K562 (cell line): ENCODE measurements at regions not wholly inside any gene's neighbourhood (a gene's known extent, or its start where the extent isn't known, plus 50 kb on each side); places are given as distances from the start of the nearest gene placed in this dataset.

Source experiments
- ATAC-seq: fragments of 200-7000 bp; cut with Tn5 transposase; 3 replicates; pipeline ENCODE4 v1.9.1; 2020; ENCODE audit warnings: moderate library complexity
- BruUV-seq: library from RNA; stranded (reverse); fragments of 400-500 nt; replicated peaks from 2 replicates; lab custom pipeline; 2021; lab: Mats Ljungman, UMichigan
- CTCF ChIA-PET: fragments of 300-600 bp; formaldehyde crosslinking; extraction: SDS; loops from one replicate; lab custom pipeline; 2021; ENCODE audit warnings: low intra/inter-chr PET ratio; lab: Yijun Ruan, JAX
- POLR2A ChIA-PET: fragments of 300-600, 350-650 bp; sonication (Branson Sonifier 250); formaldehyde crosslinking; extraction: SDS; loops from one replicate; lab custom pipeline; 2021; ENCODE audit warnings: antibody characterized with exemption, inconsistent platforms; lab: Yijun Ruan, JAX
- DNase-seq, 4 experiments: peaks; one replicate each; pipeline versions ENCODE4 v3.0.0 to v3.0.0-alpha.2; 2011 to 2018; ENCODE audit warnings: low spot score in 3 of 4, mixed read lengths in 3 of 4; ENCODE audit errors: extremely low read depth in 1 of 4
- FAIRE-seq: peaks from 2 replicates; lab custom pipeline; 2011; peaks lifted over from hg19 to GRCh38; lab: Jason Lieb, UNC
- H2AFZ ChIP-seq: 2 replicates; pipeline ENCODE4 v1.6.0; 2011; ENCODE audit warnings: low read depth, low read length, control low read depth, inconsistent platforms
- H3K27ac ChIP-seq: fragments of 200-600 bp; 3 replicates; pipeline ENCODE4 v1.8.0; 2011; ENCODE audit warnings: low read depth, mild to moderate bottlenecking, control low read depth, inconsistent platforms, low read length, moderate library complexity, mixed read lengths; ENCODE audit errors: extremely low read depth
- H3K27me3 ChIP-seq, 2 experiments: fragments of 300-600 bp in 1 of 2; 2 replicates in 1 of 2; 3 replicates in 1 of 2; pipeline versions ENCODE4 v1.6.0 to v1.8.0; 2011; ENCODE audit warnings: inconsistent platforms in 2 of 2, low read length in 2 of 2, mild to moderate bottlenecking in 1 of 2, mixed read lengths in 1 of 2, moderate library complexity in 1 of 2; ENCODE audit not compliant: control insufficient read depth in 2 of 2, insufficient read depth in 2 of 2
- H3K36me3 ChIP-seq: fragments of 300-600 bp; 3 replicates; pipeline ENCODE4 v1.8.0; 2011; ENCODE audit warnings: mild to moderate bottlenecking, low read length, inconsistent platforms; ENCODE audit not compliant: control insufficient read depth, insufficient read depth
- H3K4me1 ChIP-seq, 2 experiments: fragments of 200-600 bp in 1 of 2; replicated peaks in 1 of 2; 2 replicates in 1 of 2; 3 replicates in 1 of 2; pipeline versions ENCODE4 v1.5.1 to v1.8.0; 2011; ENCODE audit warnings: inconsistent platforms in 2 of 2, low read length in 2 of 2, mild to moderate bottlenecking in 1 of 2, mixed read lengths in 1 of 2, moderate library complexity in 1 of 2; ENCODE audit not compliant: control insufficient read depth in 2 of 2, insufficient read depth in 2 of 2
- H3K4me2 ChIP-seq: 2 replicates; pipeline ENCODE4 v1.6.1; 2011; ENCODE audit warnings: low read length, control low read depth, inconsistent platforms, mixed read lengths; ENCODE audit not compliant: insufficient read depth
- H3K4me3 ChIP-seq: fragments of 200-600 bp; sonication (generic), shearing (Covaris generic); 2 replicates; pipeline ENCODE4 v1.5.1; 2016; ENCODE audit warnings: control low read depth, inconsistent platforms
- H3K79me2 ChIP-seq: fragments of 200-600 bp; 3 replicates; pipeline ENCODE4 v1.8.0; 2011; ENCODE audit warnings: low read length, inconsistent platforms; ENCODE audit not compliant: control insufficient read depth, insufficient read depth
- H3K9ac ChIP-seq, 2 experiments: 2 replicates each; pipeline versions ENCODE4 v1.6.0 to v1.6.1; 2011; ENCODE audit warnings: low read depth in 2 of 2, low read length in 2 of 2, control low read depth in 1 of 2, inconsistent platforms in 1 of 2, mild to moderate bottlenecking in 1 of 2, mixed read lengths in 1 of 2; ENCODE audit not compliant: insufficient read depth in 1 of 2
- H3K9me1 ChIP-seq: one replicate; pipeline ENCODE4 v1.6.0; 2011; ENCODE audit warnings: inconsistent platforms, mild to moderate bottlenecking, low read length, moderate library complexity; ENCODE audit not compliant: control insufficient read depth, insufficient read depth
- H3K9me3 ChIP-seq: replicated peaks from 2 replicates; pipeline ENCODE4 v1.5.1; 2011; ENCODE audit warnings: low read depth, low read length, inconsistent platforms; ENCODE audit not compliant: control insufficient read depth, insufficient read depth
- H4K20me1 ChIP-seq: replicated peaks from 2 replicates; pipeline ENCODE4 v1.6.1; 2011; ENCODE audit warnings: low read length, inconsistent platforms, mixed read lengths; ENCODE audit not compliant: control insufficient read depth, insufficient read depth
- PML ChIP-seq: IDR thresholded peaks from 2 replicates; pipeline ENCODE4 v1.6.1; 2012; ENCODE audit warnings: low read length, inconsistent platforms
- RAD51 ChIP-seq: fragments of 450-650 bp; IDR thresholded peaks from 2 replicates; pipeline ENCODE4 v1.7.1; 2016; ENCODE audit warnings: low read depth, mild to moderate bottlenecking, borderline replicate concordance
- TFE3 ChIP-seq: fragments of 450-650 bp; formaldehyde crosslinking; IDR thresholded peaks from 2 replicates; pipeline ENCODE4 v1.4.0; 2020; ENCODE audit warnings: mild to moderate bottlenecking, mixed read lengths
- TOE1 ChIP-seq, 2 experiments: fragments of 450-650 bp in 1 of 2; sonication (generic) in 1 of 2; formaldehyde crosslinking in 1 of 2; IDR thresholded peaks; 2 replicates each; pipeline versions ENCODE4 v1.7.1 to v1.8.0; 2016 to 2022; ENCODE audit warnings: borderline replicate concordance in 2 of 2, mild to moderate bottlenecking in 2 of 2, antibody characterized with exemption in 1 of 2, inconsistent platforms in 1 of 2, low read depth in 1 of 2, missing genetic modification reagents in 1 of 2, moderate library complexity in 1 of 2
- WGBS: fragments of 100-300 bp; shearing (Covaris generic); methylation state at CpG from one replicate; pipeline ENCODE4 v1.1.6; 2016; ENCODE audit warnings: low coverage, mixed read lengths; ENCODE audit not compliant: insufficient coverage; ENCODE audit errors: missing lambda C conversion rate; 5-methylcytosine and 5-hydroxymethylcytosine counted together
- in situ Hi-C: fragments of 300-500 bp; cut with MboI; formaldehyde crosslinking; loops from 4 replicates; pipeline ENCODE4 v1.15.0; 2018; ENCODE audit warnings: inconsistent platforms, mixed read lengths
- intact Hi-C: fragments of 100-400 bp; cut with micrococcal nuclease; formaldehyde crosslinking; loops from 2 replicates; pipeline ENCODE4 v1.14.2; 2022

DNA sequence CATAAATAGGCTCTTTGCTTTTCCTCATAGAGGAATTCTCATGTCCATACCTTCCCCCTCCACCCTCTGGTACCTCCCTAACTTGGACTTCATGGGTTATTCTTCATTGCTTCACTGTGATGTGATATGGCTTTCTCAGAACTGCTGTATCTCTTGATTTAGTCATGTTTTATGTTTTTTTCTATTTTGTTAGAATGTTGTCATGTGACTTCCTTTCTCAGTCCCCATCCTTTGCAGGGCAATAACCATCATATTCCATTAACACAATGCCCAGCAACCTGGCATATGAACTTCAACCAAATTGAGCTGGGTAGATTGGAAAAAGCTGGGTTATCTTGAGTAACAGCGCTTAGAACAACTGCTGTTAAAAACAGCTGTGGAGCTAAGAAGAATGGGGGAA, 190.9 kb upstream of the PRSS16 start:
- Histone ChIP-seq H4K20me1 (no peaks in the 10 kb centered on the region), H3K36me3 (no peaks in the 10 kb centered on the region), H3K27me3 (no peaks in the 10 kb centered on the region), H3K9me1 (no peaks in the 10 kb centered on the region), H3K4me3 (no peak overlapping the region), H3K79me2 (no peaks in the 10 kb centered on the region), H3K9ac (no peak overlapping the region), H3K4me2 (no peak overlapping the region), H3K9me3 (no peaks in the 10 kb centered on the region), H3K27ac (no peak overlapping the region), H3K4me1 (peaks cover 0 to 3% of the 10 kb centered on the region in 2 experiments; a peak in 2 of 5 replicates), H2AFZ (peak overlapping the region; percentile 3; the same call in 1 of the 2 replicates)
- DNase-seq, result no peak
- ChIA-PET CTCF (no interaction called here), POLR2A (no interaction called here)
- no TSS peak for BruUV-seq
- no peak for ATAC-seq
- no peak for TF ChIP-seq PML
- TF ChIP-seq RAD51, result 0 out of 2 replicates have a peak, but pooled peaks have one; percentile 22
- TF ChIP-seq TOE1 (IDR thresholded peaks at IDR 0.05; ENCODE audit: borderline replicate concordance), result peak; percentile 51; the same call in 1 of the 2 replicates
- no peak for TF ChIP-seq TOE1 (CRISPR knock-in tag; IDR thresholded peaks at IDR 0.05; ENCODE audit: borderline replicate concordance, low read depth)
- TF ChIP-seq TFE3 (CRISPR knock-in tag), result peak; percentile 87
- WGBS, result 67% methylated on average over 1 of the region's 1 CpG
- in situ Hi-C loops, result no loop called here
- no peak for FAIRE-seq
- intact Hi-C loops, result no loop called here
